ENCODE measurements at regions not wholly inside any gene's neighbourhood (a gene's known extent, or its start where the extent isn't known, plus 50 kb on each side); places are given as distances from the start of the nearest gene placed in this dataset.
"Not testable (repeated sequence)": the region's sequence is repeated elsewhere in the genome, so short reads cannot be mapped to it uniquely, and the experiment has no call there.

GRCh38 chrX:130552444-130553073, 150.8 kb downstream of the RBMX2 start:
- DNase-seq: no peak

GRCh38 chrX:130555341-130555740, 153.6 kb downstream of the RBMX2 start:
- DNase-seq: no peak

- DNase-seq: no peak
These were observed 154.0 kb downstream of the RBMX2 start for GRCh38 chrX:130555757-130556156.

- no peak for DNase-seq
These were observed 155.2 kb downstream of the RBMX2 start for GRCh38 chrX:130556951-130557350.

GRCh38 chrX:130560544-130560943, 158.8 kb downstream of the RBMX2 start:
- no peak for DNase-seq

- no peak for DNase-seq
These were observed 160.1 kb downstream of the RBMX2 start for GRCh38 chrX:130561930-130562329.

GRCh38 chrX:130563476-130563875, 161.7 kb downstream of the RBMX2 start:
- no peak for DNase-seq

- no peak for DNase-seq
These were observed 164.4 kb downstream of the RBMX2 start for GRCh38 chrX:130566028-130566683.

- DNase-seq: not testable (repeated sequence)
These were observed 171.2 kb downstream of the RBMX2 start for GRCh38 chrX:130573030-130573429.

All from CD4-positive, alpha-beta T cell treated with Interleukin-1 beta for 1 hour (primary cell).